ENCODE measurements at regions not wholly inside any gene's neighbourhood (a gene's known extent, or its start where the extent isn't known, plus 50 kb on each side); places are given as distances from the start of the nearest gene placed in this dataset.

DNA sequence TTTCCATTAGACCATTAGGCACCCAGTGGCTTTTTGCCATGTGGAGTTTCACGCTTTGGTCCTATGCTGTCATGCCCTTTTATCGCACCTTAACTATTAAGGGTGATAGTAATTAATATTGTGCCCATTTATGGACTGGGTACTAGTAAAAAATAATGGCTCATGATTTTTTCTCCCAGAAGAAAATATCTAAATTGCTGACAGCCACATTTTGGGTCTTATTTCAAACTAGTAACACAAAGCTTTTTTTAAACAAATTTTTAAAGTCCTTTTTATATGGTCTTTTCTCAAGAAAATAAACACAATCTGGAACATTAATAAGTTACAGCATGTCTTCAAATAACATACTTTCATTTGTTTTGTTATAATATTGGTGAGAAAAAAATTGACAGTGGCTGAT lies 179.7 kb downstream of the ANKRD7 start:
- no TSS peak for BruUV-seq (replicated peaks)
- no peak for DNase-seq (ENCODE audit: low spot score)
- POLR2A ChIA-PET (ENCODE audit: low non-redundant PET), result no interaction called here

DNA sequence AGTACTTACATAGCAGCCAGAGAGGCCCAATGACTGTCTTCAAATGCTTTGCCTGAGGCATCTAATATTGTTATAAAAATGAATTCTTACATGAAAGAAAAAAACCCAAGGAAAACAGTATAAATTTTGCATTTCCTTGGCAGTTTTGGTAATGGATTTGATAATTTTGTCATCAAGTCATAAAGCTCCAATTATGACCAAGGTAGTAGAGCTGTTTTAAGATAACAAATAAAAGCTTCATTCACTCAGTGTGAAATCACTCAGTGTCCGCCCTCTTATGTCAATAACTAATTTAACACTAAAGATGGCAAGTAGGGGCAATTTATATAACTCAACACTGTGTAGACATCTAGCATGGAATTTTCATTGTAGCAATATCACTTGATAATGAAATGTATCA lies 193.9 kb downstream of the ANKRD7 start:
- BruUV-seq (replicated peaks), result no TSS peak
- CTCF ChIA-PET, result no interaction called here
- POLR2A ChIA-PET (ENCODE audit: low non-redundant PET), result no interaction called here
- Histone ChIP-seq H3K27me3 (replicated peaks; ENCODE audit: insufficient read depth, low read depth, low read length, poor library complexity) (no peaks in the 10 kb centered on the region), H3K4me1 (ENCODE audit: insufficient read depth, low read length, poor library complexity, severe bottlenecking) (no peaks in the 10 kb centered on the region), H3K27ac (ENCODE audit: low read depth, low read length, poor library complexity, severe bottlenecking) (no peak overlapping the region), H3K4me3 (ENCODE audit: low read depth, low read length, poor library complexity, severe bottlenecking) (no peak overlapping the region), H3K36me3 (ENCODE audit: insufficient read depth, low read length, poor library complexity, severe bottlenecking) (no peaks in the 10 kb centered on the region), H3K9me3 (ENCODE audit: low read depth, low read length, poor library complexity, severe bottlenecking) (no peaks in the 10 kb centered on the region)
- intact Hi-C loops (cut with micrococcal nuclease; ENCODE audit: unreplicated experiment), result no loop called here
- TF ChIP-seq EZH2 (IDR thresholded peaks at IDR 0.05; ENCODE audit: borderline replicate concordance, low read depth, low read length, poor library complexity, severe bottlenecking), result no peak
- TF ChIP-seq, protein P1, sequence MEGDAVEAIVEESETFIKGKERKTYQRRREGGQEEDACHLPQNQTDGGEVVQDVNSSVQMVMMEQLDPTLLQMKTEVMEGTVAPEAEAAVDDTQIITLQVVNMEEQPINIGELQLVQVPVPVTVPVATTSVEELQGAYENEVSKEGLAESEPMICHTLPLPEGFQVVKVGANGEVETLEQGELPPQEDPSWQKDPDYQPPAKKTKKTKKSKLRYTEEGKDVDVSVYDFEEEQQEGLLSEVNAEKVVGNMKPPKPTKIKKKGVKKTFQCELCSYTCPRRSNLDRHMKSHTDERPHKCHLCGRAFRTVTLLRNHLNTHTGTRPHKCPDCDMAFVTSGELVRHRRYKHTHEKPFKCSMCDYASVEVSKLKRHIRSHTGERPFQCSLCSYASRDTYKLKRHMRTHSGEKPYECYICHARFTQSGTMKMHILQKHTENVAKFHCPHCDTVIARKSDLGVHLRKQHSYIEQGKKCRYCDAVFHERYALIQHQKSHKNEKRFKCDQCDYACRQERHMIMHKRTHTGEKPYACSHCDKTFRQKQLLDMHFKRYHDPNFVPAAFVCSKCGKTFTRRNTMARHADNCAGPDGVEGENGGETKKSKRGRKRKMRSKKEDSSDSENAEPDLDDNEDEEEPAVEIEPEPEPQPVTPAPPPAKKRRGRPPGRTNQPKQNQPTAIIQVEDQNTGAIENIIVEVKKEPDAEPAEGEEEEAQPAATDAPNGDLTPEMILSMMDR (conservative IDR thresholded peaks at IDR 0.05; ENCODE audit: low read depth, low read length), result no peak
- DNase-seq (ENCODE audit: low spot score), result no peak

More for the DNA sequence above, 179.7 kb downstream of the ANKRD7 start:
- no peak for TF ChIP-seq EZH2 (IDR thresholded peaks at IDR 0.05; ENCODE audit: borderline replicate concordance, low read depth, low read length, poor library complexity, severe bottlenecking)
- TF ChIP-seq, protein P1 (conservative IDR thresholded peaks at IDR 0.05; ENCODE audit: low read depth, low read length), result no peak
- CTCF ChIA-PET, result no interaction called here
- Histone ChIP-seq H3K9me3 (ENCODE audit: low read depth, low read length, poor library complexity, severe bottlenecking) (no peaks in the 10 kb centered on the region), H3K4me3 (ENCODE audit: low read depth, low read length, poor library complexity, severe bottlenecking) (no peak overlapping the region), H3K4me1 (ENCODE audit: insufficient read depth, low read length, poor library complexity, severe bottlenecking) (no peaks in the 10 kb centered on the region), H3K27me3 (replicated peaks; ENCODE audit: insufficient read depth, low read depth, low read length, poor library complexity) (no peaks in the 10 kb centered on the region), H3K36me3 (ENCODE audit: insufficient read depth, low read length, poor library complexity, severe bottlenecking) (no peaks in the 10 kb centered on the region), H3K27ac (ENCODE audit: low read depth, low read length, poor library complexity, severe bottlenecking) (no peak overlapping the region)
- intact Hi-C loops (cut with micrococcal nuclease; ENCODE audit: unreplicated experiment), result no loop called here

DNA sequence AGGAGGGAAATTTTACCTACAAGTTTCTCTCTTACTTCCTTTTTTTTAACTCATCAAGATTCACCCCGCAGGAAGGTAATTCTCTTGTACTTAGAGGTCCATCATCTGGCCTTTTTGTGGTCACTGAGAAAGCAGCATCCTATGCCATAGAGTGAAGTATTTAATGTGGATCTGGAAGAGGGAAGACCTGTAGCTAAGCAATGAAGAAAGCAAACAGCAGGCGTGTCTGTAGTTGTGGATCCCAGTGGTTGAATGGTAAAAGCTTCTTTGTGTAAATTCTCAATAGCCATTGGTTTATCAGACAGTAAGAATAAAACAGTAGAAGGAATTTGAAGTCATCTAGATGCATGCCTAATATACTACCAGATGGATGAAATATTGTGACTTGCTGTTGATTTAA lies 196.4 kb downstream of the ANKRD7 start:
- no peak for DNase-seq (ENCODE audit: low spot score)
- no peak overlapping the region for H3K4me3 ChIP-seq (ENCODE audit: low read depth, low read length, poor library complexity, severe bottlenecking)
- H3K4me1 ChIP-seq (ENCODE audit: insufficient read depth, low read length, poor library complexity, severe bottlenecking), result no peaks in the 10 kb centered on the region
- no peak overlapping the region for H3K27ac ChIP-seq (ENCODE audit: low read depth, low read length, poor library complexity, severe bottlenecking)
- POLR2A ChIA-PET (ENCODE audit: low non-redundant PET), result no interaction called here
- no peaks in the 10 kb centered on the region for H3K36me3 ChIP-seq (ENCODE audit: insufficient read depth, low read length, poor library complexity, severe bottlenecking)
- no TSS peak for BruUV-seq (replicated peaks)
- CTCF ChIA-PET, result no interaction called here
- H3K9me3 ChIP-seq (ENCODE audit: low read depth, low read length, poor library complexity, severe bottlenecking), result no peaks in the 10 kb centered on the region
- no peak for TF ChIP-seq EZH2 (IDR thresholded peaks at IDR 0.05; ENCODE audit: borderline replicate concordance, low read depth, low read length, poor library complexity, severe bottlenecking)
- TF ChIP-seq, protein P1 (conservative IDR thresholded peaks at IDR 0.05; ENCODE audit: low read depth, low read length), result no peak
- no peaks in the 10 kb centered on the region for H3K27me3 ChIP-seq (replicated peaks; ENCODE audit: insufficient read depth, low read depth, low read length, poor library complexity)
- intact Hi-C loops (cut with micrococcal nuclease; ENCODE audit: unreplicated experiment), result no loop called here

Measured in A673 (cell line).